Astrocyte (in vitro differentiated cells and primary cell): ENCODE measurements at regions not wholly inside any gene's neighbourhood (a gene's known extent, or its start where the extent isn't known, plus 50 kb on each side); places are given as distances from the start of the nearest gene placed in this dataset.

Experiments used
- DNase-seq: peaks from one replicate; pipeline ENCODE4 v3.0.0-alpha.2; 2010; ENCODE audit warnings: low read depth
- FAIRE-seq: peaks from 2 replicates; lab custom pipeline; 2011; peaks lifted over from hg19 to GRCh38; lab: Jason Lieb, UNC
- H2AFZ ChIP-seq: 2 replicates; pipeline ENCODE4 v1.6.0; 2012; ENCODE audit warnings: low read depth, low read length, inconsistent platforms
- H3K27ac ChIP-seq: 2 replicates; pipeline ENCODE4 v1.5.1; 2011; ENCODE audit warnings: low read depth, low read length, inconsistent platforms
- H3K27me3 ChIP-seq: 2 replicates; pipeline ENCODE4 v1.6.0; 2011; ENCODE audit warnings: low read length, inconsistent platforms; ENCODE audit not compliant: insufficient read depth
- H3K36me3 ChIP-seq: 2 replicates; pipeline ENCODE4 v1.5.1; 2011; ENCODE audit warnings: low read length, inconsistent platforms; ENCODE audit not compliant: insufficient read depth
- H3K4me1 ChIP-seq: 2 replicates; pipeline ENCODE4 v1.5.1; 2011; ENCODE audit warnings: low read length, inconsistent platforms; ENCODE audit not compliant: insufficient read depth
- H3K4me2 ChIP-seq: 2 replicates; pipeline ENCODE4 v1.6.0; 2012; ENCODE audit warnings: low read length, inconsistent platforms
- H3K4me3 ChIP-seq: 2 replicates; pipeline ENCODE4 v1.5.1; 2011; ENCODE audit warnings: low read depth, mild to moderate bottlenecking, low read length, inconsistent platforms; ENCODE audit not compliant: insufficient read depth
- H3K79me2 ChIP-seq: 2 replicates; pipeline ENCODE4 v1.6.0; 2012; ENCODE audit warnings: mild to moderate bottlenecking, low read length, inconsistent platforms; ENCODE audit not compliant: insufficient read depth
- H3K9ac ChIP-seq: 2 replicates; pipeline ENCODE4 v1.6.0; 2012; ENCODE audit warnings: mild to moderate bottlenecking, low read length, inconsistent platforms
- H3K9me3 ChIP-seq: 2 replicates; pipeline ENCODE4 v1.5.1; 2012; ENCODE audit warnings: low read depth, mild to moderate bottlenecking, low read length, inconsistent platforms; ENCODE audit not compliant: insufficient read depth
- H4K20me1 ChIP-seq: 2 replicates; pipeline ENCODE4 v1.6.0; 2012; ENCODE audit warnings: low read length, inconsistent platforms; ENCODE audit not compliant: insufficient read depth
- H3K27ac Mint-ChIP-seq: one replicate; pipeline ENCODE4 v1.8.0; 2021; ENCODE audit warnings: mild to moderate bottlenecking, mixed read lengths; ENCODE audit not compliant: unreplicated experiment
- H3K27me3 Mint-ChIP-seq: one replicate; pipeline ENCODE4 v1.8.0; 2021; ENCODE audit warnings: low read depth, mixed read lengths; ENCODE audit not compliant: unreplicated experiment
- H3K36me3 Mint-ChIP-seq: one replicate; pipeline ENCODE4 v1.8.0; 2021; ENCODE audit warnings: low read depth, mixed read lengths; ENCODE audit not compliant: unreplicated experiment
- H3K4me1 Mint-ChIP-seq: one replicate; pipeline ENCODE4 v1.8.0; 2021; ENCODE audit warnings: low read depth, mixed read lengths; ENCODE audit not compliant: unreplicated experiment
- H3K4me3 Mint-ChIP-seq: one replicate; pipeline ENCODE4 v1.8.0; 2021; ENCODE audit warnings: mild to moderate bottlenecking, moderate library complexity, mixed read lengths; ENCODE audit not compliant: unreplicated experiment
- H3K9me3 Mint-ChIP-seq: one replicate; pipeline ENCODE4 v1.8.0; 2021; ENCODE audit warnings: mild to moderate bottlenecking, mixed read lengths; ENCODE audit not compliant: unreplicated experiment
- EZH2 ChIP-seq: IDR thresholded peaks from 2 replicates; pipeline ENCODE4 v1.6.1; 2012; ENCODE audit warnings: mild to moderate bottlenecking, low read length, inconsistent platforms; ENCODE audit not compliant: insufficient read depth
- TF ChIP-seq, protein P1 (sequence below): IDR thresholded peaks from 2 replicates; pipeline ENCODE4 v1.5.1; 2011; ENCODE audit warnings: low read depth, mild to moderate bottlenecking, inconsistent platforms, low read length, moderate library complexity; ENCODE audit not compliant: insufficient read depth

GRCh38 chrX:9327086-9327746 is 137.6 kb upstream of the TBL1X start:
- Mint-ChIP-seq H3K4me1 (peaks cover 23% of the 10 kb centered on the region), H3K36me3 (no peaks in the 10 kb centered on the region), H3K27ac (peak overlapping the region; percentile 72), H3K27me3 (peaks cover 3% of the 10 kb centered on the region), H3K4me3 (no peak overlapping the region), H3K9me3 (no peaks in the 10 kb centered on the region)
- H3K9me3 ChIP-seq: no peaks in the 10 kb centered on the region
- H2AFZ ChIP-seq: no peak overlapping the region
- H3K4me1 ChIP-seq: peaks cover 9% of the 10 kb centered on the region
- no peaks in the 10 kb centered on the region for H3K27me3 ChIP-seq
- H3K27ac ChIP-seq: no peak overlapping the region
- peak overlapping the region; percentile 19 for H3K4me2 ChIP-seq
- no peaks in the 10 kb centered on the region for H4K20me1 ChIP-seq
- no peaks in the 10 kb centered on the region for H3K36me3 ChIP-seq
- DNase-seq (no peak), FAIRE-seq (peak; percentile 20)
- TF ChIP-seq, protein P1, sequence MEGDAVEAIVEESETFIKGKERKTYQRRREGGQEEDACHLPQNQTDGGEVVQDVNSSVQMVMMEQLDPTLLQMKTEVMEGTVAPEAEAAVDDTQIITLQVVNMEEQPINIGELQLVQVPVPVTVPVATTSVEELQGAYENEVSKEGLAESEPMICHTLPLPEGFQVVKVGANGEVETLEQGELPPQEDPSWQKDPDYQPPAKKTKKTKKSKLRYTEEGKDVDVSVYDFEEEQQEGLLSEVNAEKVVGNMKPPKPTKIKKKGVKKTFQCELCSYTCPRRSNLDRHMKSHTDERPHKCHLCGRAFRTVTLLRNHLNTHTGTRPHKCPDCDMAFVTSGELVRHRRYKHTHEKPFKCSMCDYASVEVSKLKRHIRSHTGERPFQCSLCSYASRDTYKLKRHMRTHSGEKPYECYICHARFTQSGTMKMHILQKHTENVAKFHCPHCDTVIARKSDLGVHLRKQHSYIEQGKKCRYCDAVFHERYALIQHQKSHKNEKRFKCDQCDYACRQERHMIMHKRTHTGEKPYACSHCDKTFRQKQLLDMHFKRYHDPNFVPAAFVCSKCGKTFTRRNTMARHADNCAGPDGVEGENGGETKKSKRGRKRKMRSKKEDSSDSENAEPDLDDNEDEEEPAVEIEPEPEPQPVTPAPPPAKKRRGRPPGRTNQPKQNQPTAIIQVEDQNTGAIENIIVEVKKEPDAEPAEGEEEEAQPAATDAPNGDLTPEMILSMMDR: no peak
- no peak for TF ChIP-seq EZH2
- no peaks in the 10 kb centered on the region for H3K79me2 ChIP-seq
- H3K4me3 ChIP-seq: no peak overlapping the region
- no peak overlapping the region for H3K9ac ChIP-seq

DNA sequence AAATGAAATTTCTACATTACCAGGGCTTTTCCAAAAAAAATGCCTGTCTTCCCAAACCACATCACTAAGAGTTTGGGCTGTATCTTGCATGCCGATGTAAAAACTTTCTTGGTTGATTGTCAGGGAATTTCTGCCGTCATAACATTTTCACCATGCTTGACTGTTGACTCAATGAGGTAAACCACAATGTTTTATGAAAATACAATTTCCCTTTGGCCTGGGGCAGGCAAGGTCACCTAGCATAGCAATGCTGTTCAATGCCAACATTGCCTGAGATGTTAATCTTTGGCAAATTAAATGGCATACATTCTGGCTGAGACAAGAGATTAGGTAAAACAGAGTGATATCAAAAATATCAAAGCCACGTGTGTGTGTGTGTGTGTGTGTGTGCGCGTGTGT is 137.1 kb upstream of the TBL1X start:
- FAIRE-seq (peak; percentile 93), DNase-seq (peak; percentile 85)
- Mint-ChIP-seq H3K27ac (peak overlapping the region; percentile 80), H3K4me3 (no peak overlapping the region), H3K36me3 (no peaks in the 10 kb centered on the region), H3K9me3 (no peaks in the 10 kb centered on the region), H3K27me3 (peaks cover 4% of the 10 kb centered on the region), H3K4me1 (peaks cover 23% of the 10 kb centered on the region)
- Histone ChIP-seq H4K20me1 (no peaks in the 10 kb centered on the region), H3K79me2 (no peaks in the 10 kb centered on the region), H2AFZ (no peak overlapping the region), H3K4me3 (no peak overlapping the region), H3K36me3 (no peaks in the 10 kb centered on the region), H3K4me1 (peaks cover 9% of the 10 kb centered on the region), H3K9ac (no peak overlapping the region), H3K4me2 (peak overlapping the region; percentile 41), H3K9me3 (no peaks in the 10 kb centered on the region), H3K27me3 (no peaks in the 10 kb centered on the region), H3K27ac (no peak overlapping the region)
- TF ChIP-seq EZH2: no peak
- TF ChIP-seq, protein P1: no peak

- Mint-ChIP-seq H3K9me3 (no peaks in the 10 kb centered on the region), H3K36me3 (no peaks in the 10 kb centered on the region), H3K27me3 (peaks cover 4% of the 10 kb centered on the region), H3K27ac (no peak overlapping the region), H3K4me1 (peaks cover 27% of the 10 kb centered on the region), H3K4me3 (no peak overlapping the region)
- no peaks in the 10 kb centered on the region for H3K27me3 ChIP-seq
- H3K9ac ChIP-seq: no peak overlapping the region
- no peaks in the 10 kb centered on the region for H3K36me3 ChIP-seq
- TF ChIP-seq, protein P1: no peak
- H3K9me3 ChIP-seq: no peaks in the 10 kb centered on the region
- no peaks in the 10 kb centered on the region for H4K20me1 ChIP-seq
- H3K4me2 ChIP-seq: no peak overlapping the region
- H3K4me1 ChIP-seq: peaks cover 9% of the 10 kb centered on the region
- H3K27ac ChIP-seq: no peak overlapping the region
- DNase-seq (no peak), FAIRE-seq (no peak)
- no peak overlapping the region for H2AFZ ChIP-seq
- no peak overlapping the region for H3K4me3 ChIP-seq
- no peaks in the 10 kb centered on the region for H3K79me2 ChIP-seq
These were observed 135.8 kb upstream of the TBL1X start for GRCh38 chrX:9329056-9329455.
